Heart right ventricle (tissue), 16 donors: ENCODE measurements at regions not wholly inside any gene's neighbourhood (a gene's known extent, or its start where the extent isn't known, plus 50 kb on each side); places are given as distances from the start of the nearest gene placed in this dataset.

Source experiments
- ATAC-seq, 8 donors: fragments of 200-7000 bp; cut with Tn5 transposase; one replicate each; pipeline ENCODE4 v1.9.1; 2020; ENCODE audit warnings: mild to moderate bottlenecking in 8 of 8, moderate library complexity in 8 of 8, moderate number of reproducible peaks in 1 of 8
- DNase-seq, 2 donors: peaks; one replicate each; pipeline ENCODE4 v3.0.0-alpha.2; 2020
- H3K27ac ChIP-seq, 10 donors: fragments of 200-600 bp; sonication (generic) in 2 of 10; one replicate each; pipeline versions ENCODE4 v1.5.0 to v1.8.0; 2020 to 2022; ENCODE audit warnings: mild to moderate bottlenecking in 3 of 10
- H3K27me3 ChIP-seq, 7 donors: fragments of 200-600 bp; one replicate each; pipeline ENCODE4 v1.8.0; 2021 to 2022; ENCODE audit warnings: mild to moderate bottlenecking in 2 of 7
- H3K36me3 ChIP-seq, 9 donors: fragments of 200-600 bp; sonication (generic) in 1 of 9; one replicate each; pipeline versions ENCODE4 v1.5.0 to v1.8.0; 2020 to 2022; ENCODE audit warnings: mild to moderate bottlenecking in 2 of 9
- H3K4me1 ChIP-seq, 9 donors: fragments of 200-600 bp; sonication (generic) in 1 of 9; one replicate each; pipeline versions ENCODE4 v1.5.0 to v1.8.0; 2020 to 2022; ENCODE audit warnings: mild to moderate bottlenecking in 4 of 9
- H3K4me3 ChIP-seq, 10 donors: fragments of 200-600 bp; sonication (generic) in 2 of 10; one replicate each; pipeline versions ENCODE4 v1.5.0 to v1.8.0; 2020 to 2022; ENCODE audit warnings: mild to moderate bottlenecking in 7 of 10, moderate library complexity in 2 of 10
- H3K9me3 ChIP-seq, 11 donors: fragments of 200-600 bp in 10 of 11; sonication (generic) in 2 of 11; one replicate each; pipeline versions ENCODE4 v1.5.0 to v1.8.0; 2013 to 2022; ENCODE audit warnings: mild to moderate bottlenecking in 2 of 11, control low read depth in 1 of 11, moderate library complexity in 1 of 11
- CTCF ChIP-seq, 9 donors: fragments of 200-600 bp; sonication (generic) in 2 of 9; IDR thresholded peaks; one replicate each; pipeline versions ENCODE4 v1.5.0 to v1.8.0; 2021 to 2022; ENCODE audit warnings: antibody characterized with exemption in 9 of 9, mild to moderate bottlenecking in 5 of 9, moderate library complexity in 1 of 9
- WGBS, 2 donors: extraction: QIAGEN DNeasy Blood & Tissue Kit; methylation state at CpG; one replicate each; pipeline ENCODE4 v1.1.7; 2013; ENCODE audit warnings: inconsistent platforms in 1 of 2; 5-methylcytosine and 5-hydroxymethylcytosine counted together
- intact Hi-C, 10 donors: fragments of 100-400 bp; cut with DNase I; formaldehyde crosslinking; loops; one replicate each; pipeline versions ENCODE4 v1.11.1 to v1.14.2; 2022
- donor health status: Arrhythmogenic right ventricular cardiomyopathy.
- donor health status: ischemic (EF 13 %, LVEDD 7.1; RV severe dilation, severe dysfunction).
- donor health status: healthy with polysubstance abuse.
- donor health status: DM: no; HTN: yes; CAD: no.
- donor health status: DM: no; HTN: no; CAD: no.
- donor health status: ischemic (EF 25% LVEDD 6.9; RV normal size, moderate dysfunction).
- donor health status: ischemic (EF 25% LVEDD 5.7; RV mildly dilated, moderate dysfunction).
- donor health status: healthy.
- donor health status: DM: yes; HTN: yes; CAD: no.
- donor health status: Ischemic cardiomyopathy.
- donor health status: ischemic (EF 35%, LVEDD 5.7; RV mildly dilated, moderate dysfunction).
- donor health status: nonischemic (EF 11% LVEDD 7.7; RV severe dilation, severe dysfunction).
- donor health status: DM: yes; HTN: yes; CAD: no.
- donor health status: PGD.
- donor health status: ischemic (EF 29% LVEDD 5.4; RV normal size, mild dysfunction).
- donor health status: nonischemic (EF 23%, LVEDD 6.1; RV moderate dilation, normal function).

DNA sequence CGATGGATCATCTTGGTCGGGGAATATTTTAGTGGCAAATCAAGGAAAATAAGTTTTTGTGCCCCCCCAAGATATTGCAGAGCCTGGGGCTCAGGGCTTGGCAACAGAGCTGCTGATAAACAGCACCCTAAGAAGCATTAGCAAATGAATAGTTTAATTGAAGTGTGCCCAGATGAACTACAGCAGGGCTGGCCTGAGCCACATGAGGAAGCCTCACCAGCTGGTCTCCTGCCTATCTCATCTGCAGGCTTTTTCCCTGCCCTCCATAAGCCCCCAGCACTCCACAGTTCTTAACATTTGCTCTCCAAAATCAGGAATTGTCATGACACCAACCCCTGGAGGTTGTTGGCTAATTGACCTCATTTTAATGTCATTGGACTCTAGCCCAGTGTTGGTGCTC is 480.2 kb downstream of the HS3ST3B1 start:
- H3K27ac ChIP-seq, result no peak overlapping the region
- DNase-seq (no peak), ATAC-seq (no peak)
- no peak overlapping the region for H3K4me3 ChIP-seq
- no peak for TF ChIP-seq CTCF (IDR thresholded peaks at IDR 0.05)
- no peaks in the 10 kb centered on the region for H3K4me1 ChIP-seq
- intact Hi-C loops, result no loop called here
- H3K27me3 ChIP-seq, result peaks cover 0 to 16% (median 11%) of the 10 kb centered on the region in 7 donors
- no peaks in the 10 kb centered on the region for H3K9me3 ChIP-seq
- 89% methylated on average over 2 of the region's 2 CpGs for WGBS, 2 donors
- H3K36me3 ChIP-seq, result no peaks in the 10 kb centered on the region

- Histone ChIP-seq H3K36me3 (no peaks in the 10 kb centered on the region), H3K27ac (no peak overlapping the region), H3K4me3 (no peak overlapping the region), H3K4me1 (no peaks in the 10 kb centered on the region), H3K9me3 (no peaks in the 10 kb centered on the region), H3K27me3 (peaks cover 0 to 16% (median 12%) of the 10 kb centered on the region in 7 donors)
- ATAC-seq (no peak), DNase-seq (no peak)
- intact Hi-C loops, result no loop called here
- whole genome bisulfite sequencing, 2 donors, result 56 to 62% methylated on average over 13 of the region's 13 CpGs
- TF ChIP-seq CTCF (IDR thresholded peaks at IDR 0.05), result no peak
Observed at GRCh38 chr17:14780097-14780651, 479.3 kb downstream of the HS3ST3B1 start.

- ATAC-seq, result no peak
- H3K36me3 ChIP-seq, result no peaks in the 10 kb centered on the region
- peaks cover 0 to 6% (median 0%) of the 10 kb centered on the region in 11 donors for H3K9me3 ChIP-seq
- DNase-seq, result no peak
- H3K4me1 ChIP-seq, result no peaks in the 10 kb centered on the region
- no peak overlapping the region for H3K27ac ChIP-seq
- 80 to 81% methylated on average over 5 of the region's 5 CpGs for WGBS, 2 donors
- intact Hi-C loops, result no loop called here
- no peak for TF ChIP-seq CTCF (IDR thresholded peaks at IDR 0.05)
- peaks cover 0 to 16% (median 12%) of the 10 kb centered on the region in 7 donors for H3K27me3 ChIP-seq
- no peak overlapping the region for H3K4me3 ChIP-seq
Observed at GRCh38 chr17:14779241-14779640, 478.4 kb downstream of the HS3ST3B1 start.

DNA sequence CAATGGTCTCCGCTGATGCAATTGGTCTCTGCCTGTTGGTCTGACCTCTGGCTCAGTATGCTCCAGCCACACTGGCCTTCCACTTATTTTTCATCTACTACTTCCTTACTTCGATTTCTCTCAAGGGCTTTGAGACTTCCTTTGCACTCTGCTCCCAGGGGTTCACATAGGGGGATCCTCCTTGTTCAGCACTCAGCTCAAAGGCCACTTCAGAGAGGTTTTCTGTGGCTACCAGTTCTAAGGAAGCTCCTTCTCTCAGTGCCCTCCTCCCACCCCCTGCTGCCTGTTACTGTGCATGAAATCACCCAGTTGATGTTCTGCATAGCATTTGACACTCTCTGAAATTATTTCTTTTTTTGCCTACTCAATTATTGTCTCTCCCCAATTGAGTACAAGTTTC is 476.4 kb downstream of the HS3ST3B1 start:
- 67 to 71% methylated on average over 2 of the region's 2 CpGs for WGBS, 2 donors
- H3K27ac ChIP-seq, result no peak overlapping the region
- no peaks in the 10 kb centered on the region for H3K4me1 ChIP-seq
- DNase-seq, result no peak
- H3K27me3 ChIP-seq, result peaks cover 3 to 16% (median 12%) of the 10 kb centered on the region in 7 donors
- H3K36me3 ChIP-seq, result no peaks in the 10 kb centered on the region
- peaks cover 0 to 10% (median 0%) of the 10 kb centered on the region in 11 donors for H3K9me3 ChIP-seq
- no peak overlapping the region for H3K4me3 ChIP-seq
- intact Hi-C loops, result no loop called here
- no peak for ATAC-seq
- no peak for TF ChIP-seq CTCF (IDR thresholded peaks at IDR 0.05)
